ENCODE measurements at regions not wholly inside any gene's neighbourhood (a gene's known extent, or its start where the extent isn't known, plus 50 kb on each side); places are given as distances from the start of the nearest gene placed in this dataset.
A peak's percentile ranks its signal among the peaks of the same experiment; 100 is the strongest.

- intact Hi-C loops (cut with DNase I) = no loop called here
- no peak for ATAC-seq
- peak in 1 of 3 donors; percentile 13 for DNase-seq
- H3K27ac ChIP-seq (ENCODE audit: low read length) = no peak overlapping the region
- no peaks in the 10 kb centered on the region for H3K4me1 ChIP-seq (ENCODE audit: control insufficient read depth, insufficient read depth, low read length)
- H3K9me3 ChIP-seq (ENCODE audit: control insufficient read depth, low read length) = no peaks in the 10 kb centered on the region
- WGBS = 70% methylated on average over 7 of the region's 7 CpGs
- H3K4me3 ChIP-seq (ENCODE audit: low read length) = no peak overlapping the region
- H3K27me3 ChIP-seq (ENCODE audit: control insufficient read depth, insufficient read depth) = no peaks in the 10 kb centered on the region
Observed at GRCh38 chr4:59818656-59819055, 1381.5 kb upstream of the ADGRL3 start.

DNA sequence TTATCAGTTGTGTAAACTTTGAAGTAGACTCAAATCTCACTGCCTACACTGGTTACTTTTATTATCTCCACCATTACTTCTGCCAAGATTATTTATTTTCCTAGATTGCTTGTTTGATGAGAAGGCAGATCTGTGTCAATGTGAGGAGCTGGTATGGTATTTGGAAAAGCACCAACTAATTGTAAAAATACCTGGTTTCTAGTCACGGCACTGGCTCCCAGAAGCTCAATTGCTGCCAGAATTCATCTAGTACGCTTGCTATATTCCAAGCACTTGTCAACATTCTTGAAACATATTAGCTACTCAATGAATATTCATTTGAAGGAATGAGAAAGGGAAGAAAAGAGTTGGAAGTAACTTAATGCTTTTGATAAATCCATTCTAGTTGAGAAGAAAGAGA is 1376.8 kb upstream of the ADGRL3 start:
- Histone ChIP-seq H3K9me3 (ENCODE audit: control insufficient read depth, low read length) (no peaks in the 10 kb centered on the region), H3K4me3 (ENCODE audit: low read length) (no peak overlapping the region), H3K27me3 (ENCODE audit: control insufficient read depth, insufficient read depth) (no peaks in the 10 kb centered on the region), H3K4me1 (ENCODE audit: control insufficient read depth, insufficient read depth, low read length) (no peaks in the 10 kb centered on the region), H3K27ac (ENCODE audit: low read length) (no peak overlapping the region)
- 47% methylated on average over 2 of the region's 2 CpGs for WGBS
- intact Hi-C loops (cut with DNase I) = no loop called here
- DNase-seq (no peak), ATAC-seq (no peak)

- no peak for DNase-seq
- Histone ChIP-seq H3K9me3 (ENCODE audit: control insufficient read depth, low read length) (no peaks in the 10 kb centered on the region), H3K27ac (ENCODE audit: low read length) (no peak overlapping the region), H3K4me1 (ENCODE audit: control insufficient read depth, insufficient read depth, low read length) (no peaks in the 10 kb centered on the region), H3K27me3 (ENCODE audit: control insufficient read depth, insufficient read depth) (no peaks in the 10 kb centered on the region), H3K4me3 (ENCODE audit: low read length) (no peak overlapping the region)
- ATAC-seq = no peak
- intact Hi-C loops (cut with DNase I) = no loop called here
- WGBS = 65% methylated on average over 6 of the region's 6 CpGs
Observed at GRCh38 chr4:59825104-59825503, 1375.0 kb upstream of the ADGRL3 start.

- intact Hi-C loops (cut with DNase I) = no loop called here
- no peak for DNase-seq
- 64% methylated on average over 2 of the region's 2 CpGs for WGBS
- no peak for ATAC-seq
- no peaks in the 10 kb centered on the region for H3K4me1 ChIP-seq (ENCODE audit: control insufficient read depth, insufficient read depth, low read length)
- no peak overlapping the region for H3K4me3 ChIP-seq (ENCODE audit: low read length)
- no peaks in the 10 kb centered on the region for H3K9me3 ChIP-seq (ENCODE audit: control insufficient read depth, low read length)
- H3K27me3 ChIP-seq (ENCODE audit: control insufficient read depth, insufficient read depth) = no peaks in the 10 kb centered on the region
- no peak overlapping the region for H3K27ac ChIP-seq (ENCODE audit: low read length)
Observed at GRCh38 chr4:59831746-59832145, 1368.4 kb upstream of the ADGRL3 start.

DNA sequence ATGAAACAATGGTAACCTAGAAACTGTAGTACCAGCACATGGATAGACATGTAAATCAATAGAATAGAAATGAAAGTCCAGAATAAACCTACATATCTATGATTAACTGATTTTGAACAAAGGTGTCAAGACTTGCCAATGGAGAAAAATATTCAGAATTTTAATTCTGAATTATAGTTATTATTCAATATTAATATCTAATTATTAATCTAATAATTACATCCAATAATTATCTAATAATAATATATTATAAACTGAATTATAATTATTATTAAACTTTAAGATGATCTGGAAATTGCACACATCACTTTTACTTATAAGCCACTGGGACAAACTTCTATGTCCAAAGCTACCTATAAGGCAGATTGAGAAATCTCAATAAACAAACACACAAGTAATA is 1365.2 kb upstream of the ADGRL3 start:
- ATAC-seq = no peak
- no peak overlapping the region for H3K27ac ChIP-seq (ENCODE audit: low read length)
- H3K4me3 ChIP-seq (ENCODE audit: low read length) = no peak overlapping the region
- intact Hi-C loops (cut with DNase I) = no loop called here
- no peaks in the 10 kb centered on the region for H3K4me1 ChIP-seq (ENCODE audit: control insufficient read depth, insufficient read depth, low read length)
- DNase-seq = no peak
- no peaks in the 10 kb centered on the region for H3K9me3 ChIP-seq (ENCODE audit: control insufficient read depth, low read length)
- no peaks in the 10 kb centered on the region for H3K27me3 ChIP-seq (ENCODE audit: control insufficient read depth, insufficient read depth)

- Histone ChIP-seq H3K4me3 (ENCODE audit: low read length) (no peak overlapping the region), H3K4me1 (ENCODE audit: control insufficient read depth, insufficient read depth, low read length) (no peaks in the 10 kb centered on the region), H3K27ac (ENCODE audit: low read length) (no peak overlapping the region), H3K9me3 (ENCODE audit: control insufficient read depth, low read length) (no peaks in the 10 kb centered on the region), H3K27me3 (ENCODE audit: control insufficient read depth, insufficient read depth) (no peaks in the 10 kb centered on the region)
- no peak for DNase-seq
- ATAC-seq = no peak
- intact Hi-C loops (cut with DNase I) = no loop called here
- 85% methylated on average over 1 of the region's 1 CpG for WGBS
Observed at GRCh38 chr4:59837751-59838150, 1362.4 kb upstream of the ADGRL3 start.

DNA sequence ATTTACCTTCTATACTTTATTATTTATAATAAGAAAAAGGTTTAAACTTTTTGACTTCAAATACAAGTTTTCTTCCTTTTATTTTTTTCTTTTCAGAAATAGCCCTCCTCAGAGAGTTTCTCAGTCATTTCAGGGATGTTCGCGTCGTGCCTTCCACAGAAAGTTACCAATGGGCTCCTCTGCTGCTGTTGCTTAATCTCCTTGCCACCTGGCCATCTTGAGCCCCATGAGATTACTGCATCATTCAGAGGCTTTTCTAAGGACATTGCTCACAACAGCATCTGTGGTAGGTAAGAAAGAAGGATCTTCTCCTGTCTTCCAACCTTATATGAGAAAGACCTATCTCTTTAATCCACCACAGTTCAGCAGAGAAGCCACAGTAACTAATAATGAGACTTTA is 1361.9 kb upstream of the ADGRL3 start:
- no peaks in the 10 kb centered on the region for H3K9me3 ChIP-seq (ENCODE audit: control insufficient read depth, low read length)
- no peaks in the 10 kb centered on the region for H3K27me3 ChIP-seq (ENCODE audit: control insufficient read depth, insufficient read depth)
- ATAC-seq (no peak), DNase-seq (no peak)
- H3K4me1 ChIP-seq (ENCODE audit: control insufficient read depth, insufficient read depth, low read length) = no peaks in the 10 kb centered on the region
- WGBS = 87% methylated on average over 3 of the region's 3 CpGs
- H3K4me3 ChIP-seq (ENCODE audit: low read length) = no peak overlapping the region
- H3K27ac ChIP-seq (ENCODE audit: low read length) = no peak overlapping the region
- intact Hi-C loops (cut with DNase I) = no loop called here

- DNase-seq (no peak), ATAC-seq (no peak)
- Histone ChIP-seq H3K27ac (ENCODE audit: low read length) (no peak overlapping the region), H3K9me3 (ENCODE audit: control insufficient read depth, low read length) (no peaks in the 10 kb centered on the region), H3K4me3 (ENCODE audit: low read length) (no peak overlapping the region), H3K4me1 (ENCODE audit: control insufficient read depth, insufficient read depth, low read length) (no peaks in the 10 kb centered on the region), H3K27me3 (ENCODE audit: control insufficient read depth, insufficient read depth) (no peaks in the 10 kb centered on the region)
- WGBS = 73% methylated on average over 1 of the region's 1 CpG
- intact Hi-C loops (cut with DNase I) = no loop called here
Observed at GRCh38 chr4:59841698-59842097, 1358.4 kb upstream of the ADGRL3 start.

- Histone ChIP-seq H3K4me1 (ENCODE audit: control insufficient read depth, insufficient read depth, low read length) (no peaks in the 10 kb centered on the region), H3K27ac (ENCODE audit: low read length) (no peak overlapping the region), H3K27me3 (ENCODE audit: control insufficient read depth, insufficient read depth) (no peaks in the 10 kb centered on the region), H3K4me3 (ENCODE audit: low read length) (no peak overlapping the region), H3K9me3 (ENCODE audit: control insufficient read depth, low read length) (no peaks in the 10 kb centered on the region)
- intact Hi-C loops (cut with DNase I) = no loop called here
- DNase-seq (peak in 1 of 3 donors; percentile 7), ATAC-seq (no peak)
- WGBS = 43% methylated on average over 2 of the region's 2 CpGs
Observed at GRCh38 chr4:59848457-59848856, 1351.7 kb upstream of the ADGRL3 start.

- 83% methylated on average over 18 of the region's 18 CpGs for WGBS
- ATAC-seq (no peak), DNase-seq (peak in 1 of 3 donors; percentile 29)
- Histone ChIP-seq H3K4me1 (ENCODE audit: control insufficient read depth, insufficient read depth, low read length) (no peaks in the 10 kb centered on the region), H3K4me3 (ENCODE audit: low read length) (no peak overlapping the region), H3K27me3 (ENCODE audit: control insufficient read depth, insufficient read depth) (no peaks in the 10 kb centered on the region), H3K9me3 (ENCODE audit: control insufficient read depth, low read length) (no peaks in the 10 kb centered on the region), H3K27ac (ENCODE audit: low read length) (no peak overlapping the region)
- intact Hi-C loops (cut with DNase I) = no loop called here
Observed at GRCh38 chr4:59855630-59856352, 1344.3 kb upstream of the ADGRL3 start.

GRCh38 chr4:59869056-59869455 is 1331.1 kb upstream of the ADGRL3 start:
- Histone ChIP-seq H3K27ac (ENCODE audit: low read length) (no peak overlapping the region), H3K27me3 (ENCODE audit: control insufficient read depth, insufficient read depth) (no peaks in the 10 kb centered on the region), H3K9me3 (ENCODE audit: control insufficient read depth, low read length) (no peaks in the 10 kb centered on the region), H3K4me3 (ENCODE audit: low read length) (no peak overlapping the region), H3K4me1 (ENCODE audit: control insufficient read depth, insufficient read depth, low read length) (no peaks in the 10 kb centered on the region)
- ATAC-seq (no peak), DNase-seq (no peak)
- 76% methylated on average over 3 of the region's 3 CpGs for WGBS
- intact Hi-C loops (cut with DNase I) = no loop called here

DNA sequence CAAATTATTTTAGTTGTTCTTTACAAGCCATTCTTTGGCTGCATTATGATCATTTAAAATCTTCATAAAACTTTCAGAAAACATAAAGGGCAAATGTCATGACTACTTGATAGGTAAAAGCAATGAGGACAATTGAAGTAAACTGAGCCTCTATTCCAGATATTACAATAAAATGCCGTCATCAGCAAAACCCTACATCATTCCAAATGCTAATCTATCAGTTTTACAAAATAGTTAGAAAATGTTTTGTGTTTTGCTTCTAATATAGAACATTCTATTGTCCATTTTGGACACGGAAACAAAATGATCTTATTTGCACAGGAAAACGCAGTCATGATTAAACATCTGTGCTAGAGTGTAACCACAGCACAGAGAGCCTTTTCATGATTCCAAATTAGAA is 1330.6 kb upstream of the ADGRL3 start:
- Histone ChIP-seq H3K27me3 (ENCODE audit: control insufficient read depth, insufficient read depth) (no peaks in the 10 kb centered on the region), H3K9me3 (ENCODE audit: control insufficient read depth, low read length) (no peaks in the 10 kb centered on the region), H3K4me1 (ENCODE audit: control insufficient read depth, insufficient read depth, low read length) (no peaks in the 10 kb centered on the region), H3K4me3 (ENCODE audit: low read length) (no peak overlapping the region), H3K27ac (ENCODE audit: low read length) (no peak overlapping the region)
- ATAC-seq (no peak), DNase-seq (no peak)
- intact Hi-C loops (cut with DNase I) = no loop called here
- 77% methylated on average over 3 of the region's 3 CpGs for WGBS
